ENCODE measurements at regions not wholly inside any gene's neighbourhood (a gene's known extent, or its start where the extent isn't known, plus 50 kb on each side); places are given as distances from the start of the nearest gene placed in this dataset.

GRCh38 chr10:33982995-33983394 lies 648.5 kb upstream of the NRP1 start:
- DNase-seq (ENCODE audit: low read depth, low spot score), result no peak
- dilution Hi-C loops (cut with MboI; ENCODE audit: extremely low pct_ligation_motif_present, low sequenced_read_pairs), result no loop called here
- H3K4me1 ChIP-seq (ENCODE audit: control insufficient read depth, extremely low read depth, insufficient read depth, low read length), result no peaks in the 10 kb centered on the region
- no peaks in the 10 kb centered on the region for H4K20me1 ChIP-seq (ENCODE audit: control insufficient read depth, extremely low read depth, insufficient read depth, low read length)
- H3K79me2 ChIP-seq (ENCODE audit: control insufficient read depth, insufficient read depth, low read length), result no peaks in the 10 kb centered on the region
- H3K4me2 ChIP-seq (ENCODE audit: control insufficient read depth, extremely low read depth, insufficient read depth, low read depth, low read length), result no peak overlapping the region
- H3K9me3 ChIP-seq (ENCODE audit: control insufficient read depth, low read depth, low read length), result no peaks in the 10 kb centered on the region
- TF ChIP-seq EZH2 (IDR thresholded peaks at IDR 0.05; ENCODE audit: low read length), result no peak
- no peak for TF ChIP-seq CTCF (optimal IDR thresholded peaks at IDR 0.05 in 1 of 3, IDR thresholded peaks at IDR 0.05 in 1 of 3, conservative IDR thresholded peaks at IDR 0.05 in 1 of 3; ENCODE audit: extremely low read depth in 1 of 3, insufficient read depth in 2 of 3, low read length in 3 of 3)
- H3K36me3 ChIP-seq (ENCODE audit: control insufficient read depth in 2 of 2, extremely low read depth in 1 of 2, insufficient read depth in 2 of 2, low read length in 2 of 2), result no peaks in the 10 kb centered on the region
- no peak overlapping the region for H3K9ac ChIP-seq (ENCODE audit: control insufficient read depth, extremely low read depth, insufficient read depth, low read length)
- no peak overlapping the region for H3K4me3 ChIP-seq (ENCODE audit: control insufficient read depth in 2 of 3, extremely low read depth in 1 of 3, insufficient read depth in 2 of 3, low read depth in 1 of 3, low read length in 3 of 3)
- H3K27me3 ChIP-seq (ENCODE audit: control insufficient read depth, extremely low read depth, insufficient read depth, low read length), result no peaks in the 10 kb centered on the region
- peak; percentile 13 for FAIRE-seq
- H2AFZ ChIP-seq (ENCODE audit: control insufficient read depth, low read length), result no peak overlapping the region
- no peaks in the 10 kb centered on the region for H3K9me1 ChIP-seq (ENCODE audit: control insufficient read depth, extremely low read depth, insufficient read depth, low read length)
- H3K27ac ChIP-seq (ENCODE audit: control insufficient read depth, insufficient read depth, low read length), result no peak overlapping the region

- H3K4me1 ChIP-seq (ENCODE audit: control insufficient read depth, extremely low read depth, insufficient read depth, low read length), result no peaks in the 10 kb centered on the region
- FAIRE-seq (no peak), DNase-seq (ENCODE audit: low read depth, low spot score) (no peak)
- no peak overlapping the region for H3K27ac ChIP-seq (ENCODE audit: control insufficient read depth, insufficient read depth, low read length)
- no peaks in the 10 kb centered on the region for H3K9me1 ChIP-seq (ENCODE audit: control insufficient read depth, extremely low read depth, insufficient read depth, low read length)
- H3K4me3 ChIP-seq (ENCODE audit: control insufficient read depth in 2 of 3, extremely low read depth in 1 of 3, insufficient read depth in 2 of 3, low read depth in 1 of 3, low read length in 3 of 3), result no peak overlapping the region
- no peaks in the 10 kb centered on the region for H3K36me3 ChIP-seq (ENCODE audit: control insufficient read depth in 2 of 2, extremely low read depth in 1 of 2, insufficient read depth in 2 of 2, low read length in 2 of 2)
- TF ChIP-seq CTCF (optimal IDR thresholded peaks at IDR 0.05 in 1 of 3, IDR thresholded peaks at IDR 0.05 in 1 of 3, conservative IDR thresholded peaks at IDR 0.05 in 1 of 3; ENCODE audit: extremely low read depth in 1 of 3, insufficient read depth in 2 of 3, low read length in 3 of 3), result no peak
- TF ChIP-seq EZH2 (IDR thresholded peaks at IDR 0.05; ENCODE audit: low read length), result no peak
- dilution Hi-C loops (cut with MboI; ENCODE audit: extremely low pct_ligation_motif_present, low sequenced_read_pairs), result no loop called here
- no peak overlapping the region for H3K4me2 ChIP-seq (ENCODE audit: control insufficient read depth, extremely low read depth, insufficient read depth, low read depth, low read length)
- H3K9ac ChIP-seq (ENCODE audit: control insufficient read depth, extremely low read depth, insufficient read depth, low read length), result no peak overlapping the region
- no peaks in the 10 kb centered on the region for H3K79me2 ChIP-seq (ENCODE audit: control insufficient read depth, insufficient read depth, low read length)
- no peak overlapping the region for H2AFZ ChIP-seq (ENCODE audit: control insufficient read depth, low read length)
- H4K20me1 ChIP-seq (ENCODE audit: control insufficient read depth, extremely low read depth, insufficient read depth, low read length), result no peaks in the 10 kb centered on the region
- H3K27me3 ChIP-seq (ENCODE audit: control insufficient read depth, extremely low read depth, insufficient read depth, low read length), result no peaks in the 10 kb centered on the region
- no peaks in the 10 kb centered on the region for H3K9me3 ChIP-seq (ENCODE audit: control insufficient read depth, low read depth, low read length)
Measured at GRCh38 chr10:33981301-33981700, 646.8 kb upstream of the NRP1 start.

Data from keratinocyte (primary cell).